ENCODE measurements at regions not wholly inside any gene's neighbourhood (a gene's known extent, or its start where the extent isn't known, plus 50 kb on each side); places are given as distances from the start of the nearest gene placed in this dataset.
"Not testable (repeated sequence)": the region's sequence is repeated elsewhere in the genome, so short reads cannot be mapped to it uniquely, and the experiment has no call there.

GRCh38 chr6:134619789-134620188, 301.9 kb upstream of the SGK1 start:
- H3K27me3 Mint-ChIP-seq = peaks cover 3% of the 10 kb centered on the region
- no peaks in the 10 kb centered on the region for H3K9me3 Mint-ChIP-seq
- no peak overlapping the region for H3K4me3 Mint-ChIP-seq
- ATAC-seq (no peak), DNase-seq (no peak)
- H3K4me1 Mint-ChIP-seq (ENCODE audit: low read depth) = no peaks in the 10 kb centered on the region
- CTCF ChIA-PET = interaction anchor here (1.3 to 1.8 kb wide), 2 partner anchors 21 to 464 kb away, joined by 4 to 5 read pairs; no protein-coding TSS in a partner anchor
- TF ChIP-seq, protein P1, sequence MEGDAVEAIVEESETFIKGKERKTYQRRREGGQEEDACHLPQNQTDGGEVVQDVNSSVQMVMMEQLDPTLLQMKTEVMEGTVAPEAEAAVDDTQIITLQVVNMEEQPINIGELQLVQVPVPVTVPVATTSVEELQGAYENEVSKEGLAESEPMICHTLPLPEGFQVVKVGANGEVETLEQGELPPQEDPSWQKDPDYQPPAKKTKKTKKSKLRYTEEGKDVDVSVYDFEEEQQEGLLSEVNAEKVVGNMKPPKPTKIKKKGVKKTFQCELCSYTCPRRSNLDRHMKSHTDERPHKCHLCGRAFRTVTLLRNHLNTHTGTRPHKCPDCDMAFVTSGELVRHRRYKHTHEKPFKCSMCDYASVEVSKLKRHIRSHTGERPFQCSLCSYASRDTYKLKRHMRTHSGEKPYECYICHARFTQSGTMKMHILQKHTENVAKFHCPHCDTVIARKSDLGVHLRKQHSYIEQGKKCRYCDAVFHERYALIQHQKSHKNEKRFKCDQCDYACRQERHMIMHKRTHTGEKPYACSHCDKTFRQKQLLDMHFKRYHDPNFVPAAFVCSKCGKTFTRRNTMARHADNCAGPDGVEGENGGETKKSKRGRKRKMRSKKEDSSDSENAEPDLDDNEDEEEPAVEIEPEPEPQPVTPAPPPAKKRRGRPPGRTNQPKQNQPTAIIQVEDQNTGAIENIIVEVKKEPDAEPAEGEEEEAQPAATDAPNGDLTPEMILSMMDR (IDR thresholded peaks at IDR 0.05) = no peak
- no peaks in the 10 kb centered on the region for H3K36me3 Mint-ChIP-seq (ENCODE audit: low read depth)
- intact Hi-C loops (cut with micrococcal nuclease) = no loop called here
- no peak overlapping the region for H3K27ac Mint-ChIP-seq
- POLR2A ChIA-PET = no interaction called here

DNA sequence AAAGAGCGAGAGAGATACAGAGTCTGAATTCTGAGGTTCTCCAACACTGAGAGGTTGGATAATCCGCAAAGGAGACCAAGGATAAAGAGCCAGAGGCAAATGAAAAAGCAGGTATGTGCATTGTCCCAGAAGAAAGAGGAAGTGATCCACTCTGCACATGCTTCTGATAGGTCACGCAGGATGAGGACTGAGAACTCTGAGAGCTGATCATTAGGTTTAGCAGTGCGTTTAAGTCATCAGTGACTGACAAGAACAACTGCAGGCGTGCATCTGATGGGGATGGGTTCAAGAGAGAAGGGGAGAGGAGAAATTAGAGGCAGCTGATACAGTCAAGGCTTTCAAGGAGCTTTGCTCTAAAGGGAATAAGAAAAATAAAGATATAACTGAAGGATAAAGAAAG, 301.2 kb upstream of the SGK1 start:
- Mint-ChIP-seq H3K27ac (no peak overlapping the region), H3K4me3 (no peak overlapping the region), H3K36me3 (ENCODE audit: low read depth) (no peaks in the 10 kb centered on the region), H3K27me3 (peaks cover 3% of the 10 kb centered on the region), H3K4me1 (ENCODE audit: low read depth) (no peaks in the 10 kb centered on the region), H3K9me3 (no peaks in the 10 kb centered on the region)
- TF ChIP-seq, protein P1 (IDR thresholded peaks at IDR 0.05) = no peak
- no peak for DNase-seq
- intact Hi-C loops (cut with micrococcal nuclease) = no loop called here
- ATAC-seq = no peak
- CTCF ChIA-PET = interaction anchor here (1.1 kb wide), 1 partner anchor 522 kb away, joined by 3 read pairs; no protein-coding TSS in a partner anchor
- POLR2A ChIA-PET = no interaction called here

DNA sequence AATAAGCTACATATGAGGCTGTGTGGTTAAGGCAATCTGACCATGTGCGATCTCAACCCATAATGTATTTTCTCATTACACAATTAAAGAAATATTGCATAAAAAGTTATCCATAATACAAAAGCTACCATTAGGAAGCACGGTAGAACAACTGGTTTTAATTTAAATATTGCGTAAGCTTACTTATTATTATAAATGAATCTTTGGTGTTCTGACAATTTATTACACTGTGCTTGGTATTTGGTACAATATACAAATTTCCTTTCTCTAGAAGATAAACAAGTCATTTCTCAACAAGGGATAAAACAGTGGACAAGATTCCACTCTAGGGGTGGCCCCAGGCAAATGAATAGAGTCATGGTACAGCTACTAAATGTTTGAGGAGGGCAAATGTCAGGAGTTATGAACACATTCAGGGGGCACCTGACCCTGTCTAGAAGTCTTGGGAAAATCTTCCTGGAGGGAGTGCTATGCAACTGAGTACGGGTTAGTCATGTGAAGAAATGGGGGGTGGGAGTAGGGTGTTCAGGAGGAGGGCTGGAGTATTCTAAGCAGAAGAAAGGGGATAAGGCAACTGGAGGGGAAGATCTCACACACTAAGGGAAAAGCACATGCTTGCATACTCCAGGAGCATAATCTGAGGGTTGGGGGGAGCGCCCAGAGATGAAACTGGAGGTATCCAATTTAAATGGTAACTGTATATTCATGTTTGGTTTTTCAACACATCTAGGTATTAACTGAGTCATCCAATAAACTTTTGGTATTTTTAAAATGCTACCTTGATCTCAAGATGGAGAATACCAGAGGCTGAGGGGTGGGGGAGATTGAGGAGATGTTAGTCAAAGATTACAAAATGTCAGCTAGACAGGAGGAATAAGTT, 296.9 kb upstream of the SGK1 start:
- Mint-ChIP-seq H3K36me3 (ENCODE audit: low read depth) (no peaks in the 10 kb centered on the region), H3K9me3 (no peaks in the 10 kb centered on the region), H3K4me1 (ENCODE audit: low read depth) (no peaks in the 10 kb centered on the region), H3K4me3 (no peak overlapping the region), H3K27ac (no peak overlapping the region), H3K27me3 (peaks cover 3% of the 10 kb centered on the region)
- ChIA-PET POLR2A (no interaction called here), CTCF (no interaction called here)
- intact Hi-C loops (cut with micrococcal nuclease) = no loop called here
- DNase-seq (no peak), ATAC-seq (no peak)
- TF ChIP-seq, protein P1 (IDR thresholded peaks at IDR 0.05) = no peak

- H3K4me3 Mint-ChIP-seq; H3K36me3 Mint-ChIP-seq (ENCODE audit: low read depth); H3K27ac Mint-ChIP-seq; intact Hi-C loops (cut with micrococcal nuclease); H3K4me1 Mint-ChIP-seq (ENCODE audit: low read depth); H3K27me3 Mint-ChIP-seq; POLR2A ChIA-PET; CTCF ChIA-PET; DNase-seq; ATAC-seq; H3K9me3 Mint-ChIP-seq: not testable (repeated sequence)
Observed at GRCh38 chr6:134612128-134612527, 294.2 kb upstream of the SGK1 start.

GRCh38 chr6:134610411-134610810, 292.5 kb upstream of the SGK1 start:
- Mint-ChIP-seq H3K4me1 (ENCODE audit: low read depth) (no peaks in the 10 kb centered on the region), H3K36me3 (ENCODE audit: low read depth) (no peaks in the 10 kb centered on the region), H3K27ac (no peak overlapping the region), H3K9me3 (no peaks in the 10 kb centered on the region), H3K27me3 (no peaks in the 10 kb centered on the region), H3K4me3 (no peak overlapping the region)
- CTCF ChIA-PET = interaction anchor here (1.4 to 1.8 kb wide), 2 partner anchors 30 to 433 kb away, joined by 3 to 5 read pairs; no protein-coding TSS in a partner anchor
- DNase-seq = no peak
- TF ChIP-seq, protein P1 (IDR thresholded peaks at IDR 0.05) = no peak
- POLR2A ChIA-PET = interaction anchor here (0.7 kb wide), 1 partner anchor 24 kb away, joined by 4 read pairs; no protein-coding TSS in a partner anchor
- ATAC-seq = no peak
- intact Hi-C loops (cut with micrococcal nuclease) = no loop called here
